NCI-H187 (cell line): ENCODE measurements at regions not wholly inside any gene's neighbourhood (a gene's known extent, or its start where the extent isn't known, plus 50 kb on each side); places are given as distances from the start of the nearest gene placed in this dataset.
"Not testable (repeated sequence)": the region's sequence is repeated elsewhere in the genome, so short reads cannot be mapped to it uniquely, and the experiment has no call there.

Experiments used
- DNase-seq, 2 experiments: peaks; one replicate each; lab custom pipeline; 2025; lab: John Stamatoyannopoulos, UW

DNA sequence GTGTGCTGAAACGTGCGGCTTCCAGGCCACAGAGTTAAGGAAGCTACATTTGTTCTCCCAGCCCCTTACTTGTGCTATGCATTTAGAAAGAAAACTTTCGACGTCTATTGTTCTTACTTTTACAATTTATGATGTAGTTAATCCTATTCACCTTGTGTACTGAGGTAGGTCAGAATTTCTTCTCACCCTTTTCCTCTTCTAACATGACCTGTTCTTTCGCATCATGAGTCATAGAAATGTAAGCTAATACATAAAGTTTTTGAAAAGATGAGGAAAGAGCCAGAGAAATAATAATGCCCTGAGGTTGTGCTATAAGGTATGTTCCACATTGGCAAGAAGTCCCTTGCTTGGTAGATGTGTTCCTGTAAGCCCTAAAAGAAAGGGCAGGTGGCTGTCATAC lies 298.3 kb downstream of the TRIML1 start:
- DNase-seq, result no peak

GRCh38 chr4:188438391-188438824 lies 299.2 kb downstream of the TRIML1 start:
- DNase-seq, result not testable (repeated sequence)

GRCh38 chr4:188439641-188440311 lies 300.5 kb downstream of the TRIML1 start:
- DNase-seq, result no peak

DNA sequence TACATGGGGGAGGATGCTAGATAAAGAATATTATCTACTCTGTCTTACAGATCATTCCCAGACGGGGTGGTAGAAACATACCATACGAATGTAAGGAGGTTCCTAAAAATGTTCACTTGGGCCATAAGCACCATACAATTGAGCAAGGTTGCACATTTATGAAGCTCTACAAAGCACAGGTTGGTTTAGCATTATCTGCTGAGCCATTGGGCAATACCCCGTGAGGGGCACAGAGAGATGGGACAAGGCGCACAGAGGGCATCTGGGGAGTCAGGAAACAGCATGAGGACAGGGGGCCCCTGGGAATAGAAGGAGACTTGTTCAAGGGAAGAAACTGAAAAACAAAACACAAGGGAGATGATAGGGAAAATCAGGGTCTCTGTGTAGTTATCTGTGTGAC lies 305.3 kb downstream of the TRIML1 start:
- no peak for DNase-seq

DNA sequence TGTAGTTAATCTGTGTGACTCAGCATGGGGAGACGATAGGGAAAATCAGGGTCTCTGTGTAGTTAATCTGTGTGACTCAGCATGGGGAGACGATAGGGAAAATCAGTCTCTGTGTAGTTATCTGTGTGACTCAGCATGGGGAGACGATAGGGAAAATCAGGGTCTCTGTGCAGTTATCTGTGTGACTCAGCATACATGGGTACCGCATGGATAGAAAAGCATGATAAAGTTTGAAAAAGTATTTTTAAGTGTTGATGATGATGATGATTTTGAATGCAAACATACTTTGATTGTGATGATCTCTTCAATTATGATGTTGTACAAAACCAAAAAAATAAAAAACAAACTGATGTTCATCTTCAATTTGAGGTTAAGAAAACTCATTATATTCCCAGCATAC lies 309.8 kb downstream of the TRIML1 start:
- not testable (repeated sequence) for DNase-seq

DNA sequence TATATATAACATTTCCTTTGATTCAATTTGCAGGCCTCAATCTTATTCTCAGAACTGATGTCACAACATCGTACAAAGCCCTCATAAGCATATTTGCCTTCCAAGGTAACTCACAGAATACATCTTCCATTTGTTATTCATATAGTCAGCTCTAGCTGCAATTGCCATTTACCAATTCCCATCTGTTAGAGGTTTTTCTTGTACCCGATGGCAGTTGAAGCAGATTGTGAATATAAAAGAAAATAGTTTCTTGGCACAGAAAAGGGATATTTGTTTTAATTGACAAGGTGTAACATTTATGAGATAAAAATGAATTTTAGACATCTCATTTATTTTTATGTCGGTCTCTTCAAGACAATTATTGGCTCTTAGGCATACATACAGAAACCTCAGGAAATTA lies 311.3 kb downstream of the TRIML1 start:
- DNase-seq, result no peak

DNA sequence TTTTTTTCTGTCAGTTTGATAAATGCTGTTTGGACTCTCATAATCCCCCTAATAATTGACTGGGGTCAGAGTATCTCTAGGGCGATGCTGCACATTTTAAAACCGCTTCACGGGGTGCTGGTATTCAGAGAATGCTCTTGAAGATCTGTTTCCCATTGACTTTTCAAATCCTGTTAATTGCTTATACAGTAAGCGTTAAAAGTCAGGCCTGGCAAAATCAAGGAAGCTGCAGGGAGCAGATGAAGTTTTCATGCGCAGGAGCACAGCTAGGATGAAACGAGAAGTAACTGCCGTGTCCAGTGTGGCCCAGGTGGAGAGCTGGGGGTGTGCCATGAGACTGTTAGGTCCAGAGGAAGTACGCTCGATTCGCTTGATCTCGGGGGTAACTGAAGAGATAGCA lies 312.9 kb downstream of the TRIML1 start:
- no peak for DNase-seq

DNA sequence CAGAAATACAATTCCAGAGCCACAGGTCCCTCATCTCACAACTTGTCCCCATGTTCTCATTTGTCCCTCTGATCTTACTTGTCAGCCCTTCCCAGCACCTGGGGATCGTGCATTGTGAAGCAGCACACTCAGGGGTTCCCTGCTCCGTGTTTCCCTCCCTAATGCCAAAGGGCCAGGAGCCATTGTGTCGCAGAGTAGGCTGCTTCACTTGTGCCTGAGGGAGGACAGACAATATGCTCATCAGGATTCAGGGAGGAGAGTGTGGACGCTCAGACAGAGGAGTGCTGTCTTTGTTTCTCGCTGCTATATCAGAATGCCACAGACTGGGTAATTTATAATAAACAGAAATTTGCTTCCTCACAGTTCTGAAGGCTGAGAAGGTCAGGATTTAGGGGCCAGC lies 315.3 kb downstream of the TRIML1 start:
- no peak for DNase-seq

- no peak for DNase-seq
Observed at GRCh38 chr4:188455062-188455752, 316.0 kb downstream of the TRIML1 start.

- DNase-seq, result no peak
Observed at GRCh38 chr4:188459381-188459780, 320.1 kb downstream of the TRIML1 start.

GRCh38 chr4:188463909-188464308 lies 324.7 kb downstream of the TRIML1 start:
- no peak for DNase-seq

- DNase-seq, result no peak
Observed at GRCh38 chr4:188466001-188466400, 326.8 kb downstream of the TRIML1 start.

DNA sequence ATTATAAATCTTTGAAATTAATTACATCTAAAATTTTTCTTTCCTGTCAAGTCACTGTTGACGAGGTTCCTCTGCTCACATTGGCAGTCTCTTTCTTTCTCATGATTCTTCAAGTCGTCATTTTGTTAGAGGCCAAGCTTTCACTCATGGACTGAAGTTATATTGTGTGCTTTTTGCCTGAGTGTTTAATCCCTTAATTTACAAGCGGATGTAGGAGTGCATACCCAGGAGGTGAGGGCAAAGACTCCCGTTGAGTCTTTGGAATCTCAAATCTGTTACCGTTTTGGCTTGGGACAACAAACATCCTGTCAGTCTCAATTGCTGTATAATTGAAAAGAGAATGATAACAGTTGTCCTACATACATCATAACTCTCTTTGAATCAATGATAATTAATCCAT lies 345.0 kb downstream of the TRIML1 start:
- no peak for DNase-seq

DNA sequence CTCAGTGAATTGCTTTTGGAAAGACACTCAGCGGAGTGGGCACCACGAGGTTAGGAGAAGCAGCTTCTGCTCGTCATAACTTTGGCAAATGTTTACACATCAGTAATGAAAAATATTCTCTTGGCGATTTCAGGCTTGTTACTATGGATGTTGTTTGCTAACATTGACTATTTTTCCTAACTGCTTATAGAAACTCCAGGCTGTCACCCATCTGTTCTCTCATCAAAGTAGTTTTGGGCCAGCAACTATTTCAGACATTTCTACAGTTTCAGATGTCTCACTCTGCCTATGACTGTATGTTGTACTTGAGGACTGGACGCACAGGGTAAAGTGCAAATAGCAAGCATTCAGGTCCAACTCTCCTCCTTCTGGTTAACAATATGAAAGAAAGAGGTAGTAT lies 346.7 kb downstream of the TRIML1 start:
- no peak for DNase-seq

- no peak for DNase-seq
Observed at GRCh38 chr4:188492886-188493285, 353.6 kb downstream of the TRIML1 start.

DNA sequence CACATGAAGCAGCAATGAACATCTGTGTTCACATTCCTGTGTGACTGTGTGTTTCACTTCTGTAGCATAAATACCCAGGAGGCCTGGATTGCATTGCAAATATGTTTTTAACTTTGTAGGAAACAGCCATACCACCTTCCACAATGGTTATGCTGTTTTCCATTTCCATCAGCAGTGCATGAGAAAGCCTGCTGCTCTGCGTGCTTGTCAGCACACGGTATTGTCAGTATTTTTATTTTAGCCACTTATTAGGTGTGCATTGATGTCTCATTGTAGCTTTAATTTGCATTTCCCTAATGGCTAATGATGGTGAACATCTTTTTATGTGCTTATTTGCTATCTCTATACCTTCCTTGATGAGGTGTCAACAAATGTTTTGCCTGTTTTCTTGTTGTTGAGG lies 355.9 kb downstream of the TRIML1 start:
- DNase-seq, result no peak

GRCh38 chr4:188511431-188511830 lies 372.2 kb downstream of the TRIML1 start:
- no peak for DNase-seq

DNA sequence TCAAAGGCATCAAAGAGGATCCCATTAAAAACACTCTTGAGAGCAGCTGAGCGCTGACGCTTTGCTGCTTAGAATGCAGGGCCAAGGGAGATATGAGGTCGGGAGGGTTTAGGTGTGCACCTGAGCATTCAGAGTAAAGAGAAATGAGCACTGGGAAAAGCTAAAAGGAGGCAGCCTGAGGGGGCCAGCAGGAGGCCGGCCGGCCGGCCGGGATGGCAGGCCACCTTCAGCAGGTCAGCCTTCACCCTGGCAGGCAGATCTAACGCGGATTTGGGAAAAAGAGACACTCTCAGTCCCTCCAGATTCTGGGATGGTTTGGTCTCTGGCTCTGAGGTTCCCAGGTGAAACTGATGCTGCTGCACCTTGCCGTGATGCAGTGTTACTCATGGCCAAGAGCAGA lies 393.5 kb downstream of the TRIML1 start:
- no peak for DNase-seq

- DNase-seq, result no peak
Observed at GRCh38 chr4:188534297-188534696, 395.1 kb downstream of the TRIML1 start.

GRCh38 chr4:188534917-188535316 lies 395.7 kb downstream of the TRIML1 start:
- no peak for DNase-seq

- DNase-seq, result no peak
Observed at GRCh38 chr4:188536826-188537225, 397.6 kb downstream of the TRIML1 start.

- DNase-seq, result no peak
Observed at GRCh38 chr4:188550296-188550695, 411.1 kb downstream of the TRIML1 start.

GRCh38 chr4:188551156-188551555 lies 411.9 kb downstream of the TRIML1 start:
- no peak for DNase-seq

DNA sequence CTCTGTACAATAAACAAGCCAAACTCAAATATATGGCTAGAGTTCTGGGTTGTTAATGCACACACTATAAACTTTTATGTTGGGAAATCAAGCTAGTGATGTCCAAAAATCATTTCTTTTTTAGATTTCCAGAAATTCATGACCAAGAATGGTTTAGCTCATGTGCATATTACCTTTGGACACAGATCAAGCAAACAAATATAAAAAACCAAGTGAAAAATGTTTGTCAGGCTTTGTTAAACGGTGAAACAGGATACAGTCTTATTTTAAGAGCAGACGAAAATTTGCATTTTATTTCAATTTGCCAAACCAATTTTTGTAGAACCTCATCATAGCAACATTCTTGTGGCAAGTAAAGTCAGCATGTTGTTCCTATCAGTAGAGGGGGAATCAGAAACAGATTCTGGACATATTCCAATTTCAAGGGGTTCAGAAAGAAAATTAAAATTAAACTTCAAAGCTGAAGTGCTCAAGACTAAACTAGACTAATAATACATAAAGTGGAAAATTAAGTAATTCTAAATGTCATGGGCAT lies 413.6 kb downstream of the TRIML1 start:
- no peak for DNase-seq
